Upper lobe of left lung (tissue), 4 donors: ENCODE measurements at regions not wholly inside any gene's neighbourhood (a gene's known extent, or its start where the extent isn't known, plus 50 kb on each side); places are given as distances from the start of the nearest gene placed in this dataset.

Experiments used
- CTCF ChIP-seq, 6 experiments: fragments of 450-650 bp in 4 of 6; fragments of 200-600 bp in 2 of 6; sonication (generic) in 2 of 6; IDR thresholded peaks; one replicate each; pipeline ENCODE4 v1.5.1; 2016 to 2019; ENCODE audit warnings: antibody characterized with exemption in 6 of 6
- EP300 ChIP-seq, 4 donors: sonication (generic); formaldehyde crosslinking; IDR thresholded peaks; one replicate each; pipeline ENCODE4 v1.5.1; 2017; ENCODE audit warnings: antibody characterized with exemption in 4 of 4, control low read depth in 2 of 4
- POLR2AphosphoS5 ChIP-seq, 2 donors: sonication (generic); formaldehyde crosslinking; IDR thresholded peaks; one replicate each; pipeline ENCODE4 v1.5.1; 2017; ENCODE audit warnings: antibody characterized with exemption in 2 of 2

DNA sequence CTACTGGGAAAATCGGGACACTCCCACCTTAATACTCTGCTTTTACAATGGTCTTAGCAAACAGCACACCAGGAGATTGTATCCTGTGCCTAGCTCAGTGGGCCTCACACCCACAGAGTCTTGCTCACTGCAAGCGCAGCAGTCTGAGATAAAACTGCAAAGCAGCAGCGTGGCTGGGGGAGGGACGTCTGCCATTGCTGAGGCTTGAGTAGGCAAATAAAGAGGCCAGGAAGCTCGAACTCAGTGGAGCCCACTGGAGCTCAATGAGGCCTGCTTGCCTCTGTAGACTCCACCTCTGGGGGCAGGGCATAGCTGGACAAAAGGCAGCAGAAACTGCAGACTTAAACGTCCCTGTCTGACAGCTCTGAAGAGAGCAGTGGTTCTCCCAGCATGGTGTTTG lies 1169.1 kb upstream of the EPHA6 start:
- TF ChIP-seq EP300 (IDR thresholded peaks at IDR 0.05) (no peak), CTCF (IDR thresholded peaks at IDR 0.05) (no peak), POLR2AphosphoS5 (IDR thresholded peaks at IDR 0.05) (no peak)
